Bronchial epithelial cell (primary cell): ENCODE measurements at regions not wholly inside any gene's neighbourhood (a gene's known extent, or its start where the extent isn't known, plus 50 kb on each side); places are given as distances from the start of the nearest gene placed in this dataset.

Source experiments
- DNase-seq: peaks from one replicate; pipeline ENCODE4 v3.0.0-alpha.2; 2010; ENCODE audit warnings: low read depth
- FAIRE-seq: peaks from 2 replicates; lab custom pipeline; 2011; peaks lifted over from hg19 to GRCh38; lab: Jason Lieb, UNC
- H3K27me3 ChIP-seq: 2 replicates; pipeline ENCODE4 v1.5.1; 2011; ENCODE audit warnings: low read length; ENCODE audit not compliant: control insufficient read depth, insufficient read depth
- H3K36me3 ChIP-seq: 2 replicates; pipeline ENCODE4 v1.5.1; 2011; ENCODE audit warnings: low read length; ENCODE audit not compliant: control insufficient read depth, insufficient read depth
- H3K4me3 ChIP-seq: 2 replicates; pipeline ENCODE4 v1.5.1; 2011; ENCODE audit warnings: mild to moderate bottlenecking, low read depth, low read length, control low read depth
- TF ChIP-seq, protein P1 (sequence below): IDR thresholded peaks from 2 replicates; pipeline ENCODE4 v1.5.1; 2011; ENCODE audit warnings: mild to moderate bottlenecking, moderate library complexity, low read length, control low read depth, inconsistent platforms; ENCODE audit not compliant: insufficient read depth, severe bottlenecking

DNA sequence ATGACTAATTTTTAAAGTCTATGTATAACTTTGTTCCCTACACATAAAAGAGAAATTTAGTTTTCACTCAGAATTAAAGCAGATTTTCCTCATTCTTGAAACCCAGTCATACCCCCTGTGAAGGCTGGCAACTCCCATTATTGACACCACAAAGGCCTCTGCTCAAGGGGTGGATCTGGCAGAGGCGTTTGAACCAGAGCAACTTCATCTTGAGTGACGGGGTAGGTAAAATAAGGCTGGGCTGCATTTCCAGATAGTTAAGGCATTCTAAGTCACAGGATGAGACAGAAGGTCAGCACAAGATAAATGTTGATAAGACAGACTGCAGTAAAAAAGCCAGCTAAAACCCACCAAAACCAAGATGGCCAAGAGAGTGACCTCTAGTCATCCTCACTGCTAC is 177.2 kb upstream of the OR13F1 start:
- TF ChIP-seq, protein P1, sequence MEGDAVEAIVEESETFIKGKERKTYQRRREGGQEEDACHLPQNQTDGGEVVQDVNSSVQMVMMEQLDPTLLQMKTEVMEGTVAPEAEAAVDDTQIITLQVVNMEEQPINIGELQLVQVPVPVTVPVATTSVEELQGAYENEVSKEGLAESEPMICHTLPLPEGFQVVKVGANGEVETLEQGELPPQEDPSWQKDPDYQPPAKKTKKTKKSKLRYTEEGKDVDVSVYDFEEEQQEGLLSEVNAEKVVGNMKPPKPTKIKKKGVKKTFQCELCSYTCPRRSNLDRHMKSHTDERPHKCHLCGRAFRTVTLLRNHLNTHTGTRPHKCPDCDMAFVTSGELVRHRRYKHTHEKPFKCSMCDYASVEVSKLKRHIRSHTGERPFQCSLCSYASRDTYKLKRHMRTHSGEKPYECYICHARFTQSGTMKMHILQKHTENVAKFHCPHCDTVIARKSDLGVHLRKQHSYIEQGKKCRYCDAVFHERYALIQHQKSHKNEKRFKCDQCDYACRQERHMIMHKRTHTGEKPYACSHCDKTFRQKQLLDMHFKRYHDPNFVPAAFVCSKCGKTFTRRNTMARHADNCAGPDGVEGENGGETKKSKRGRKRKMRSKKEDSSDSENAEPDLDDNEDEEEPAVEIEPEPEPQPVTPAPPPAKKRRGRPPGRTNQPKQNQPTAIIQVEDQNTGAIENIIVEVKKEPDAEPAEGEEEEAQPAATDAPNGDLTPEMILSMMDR, result no peak
- no peak for DNase-seq
- Histone ChIP-seq H3K27me3 (no peaks in the 10 kb centered on the region), H3K36me3 (no peaks in the 10 kb centered on the region), H3K4me3 (no peak overlapping the region)
- FAIRE-seq, result peak; percentile 50

GRCh38 chr9:104329245-104329644 is 174.8 kb upstream of the OR13F1 start:
- no peak for DNase-seq

GRCh38 chr9:104330841-104331240 is 173.2 kb upstream of the OR13F1 start:
- no peak for FAIRE-seq
- Histone ChIP-seq H3K4me3 (no peak overlapping the region), H3K27me3 (no peaks in the 10 kb centered on the region), H3K36me3 (no peaks in the 10 kb centered on the region)
- TF ChIP-seq, protein P1, result no peak
- DNase-seq, result no peak

More at GRCh38 chr9:104329245-104329644, 174.8 kb upstream of the OR13F1 start:
- H3K36me3 ChIP-seq, result no peaks in the 10 kb centered on the region
- FAIRE-seq, result no peak
- TF ChIP-seq, protein P1, result no peak
- no peak overlapping the region for H3K4me3 ChIP-seq
- no peaks in the 10 kb centered on the region for H3K27me3 ChIP-seq

- DNase-seq (no peak), FAIRE-seq (no peak)
- Histone ChIP-seq H3K27me3 (no peaks in the 10 kb centered on the region), H3K36me3 (no peaks in the 10 kb centered on the region), H3K4me3 (no peak overlapping the region)
- TF ChIP-seq, protein P1, result no peak
Observed at GRCh38 chr9:104334549-104334948, 169.5 kb upstream of the OR13F1 start.

DNA sequence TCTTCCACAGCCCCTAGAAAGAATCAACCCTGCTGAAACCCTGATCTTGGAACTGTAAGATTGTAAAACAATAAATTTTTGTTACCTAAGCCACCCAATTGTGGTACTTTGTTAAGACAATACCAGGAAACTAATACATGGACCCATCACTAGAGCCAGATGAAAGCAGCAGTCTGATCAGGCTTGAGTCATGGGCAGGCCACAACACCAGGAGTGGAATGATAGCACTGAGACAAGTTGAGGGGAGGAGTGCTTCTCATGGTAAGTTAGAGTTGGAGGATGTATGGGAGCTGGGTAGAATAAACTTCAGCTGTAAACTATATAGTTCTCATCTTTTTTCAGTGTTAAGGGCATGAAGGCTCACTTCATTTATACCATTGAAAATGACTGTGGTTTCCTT is 164.4 kb upstream of the OR13F1 start:
- Histone ChIP-seq H3K36me3 (no peaks in the 10 kb centered on the region), H3K27me3 (no peaks in the 10 kb centered on the region), H3K4me3 (no peak overlapping the region)
- TF ChIP-seq, protein P1, result no peak
- DNase-seq (peak; percentile 1), FAIRE-seq (no peak)

- H3K4me3 ChIP-seq, result no peak overlapping the region
- TF ChIP-seq, protein P1, result no peak
- no peaks in the 10 kb centered on the region for H3K36me3 ChIP-seq
- DNase-seq, result no peak
- FAIRE-seq, result no peak
- H3K27me3 ChIP-seq, result no peaks in the 10 kb centered on the region
Observed at GRCh38 chr9:104342552-104342951, 161.5 kb upstream of the OR13F1 start.
